CD4-positive, alpha-beta memory T cell (primary cell): ENCODE measurements at regions not wholly inside any gene's neighbourhood (a gene's known extent, or its start where the extent isn't known, plus 50 kb on each side); places are given as distances from the start of the nearest gene placed in this dataset.
"Not testable (repeated sequence)": the region's sequence is repeated elsewhere in the genome, so short reads cannot be mapped to it uniquely, and the experiment has no call there.

ENCODE experiments used
- CTCF ChIA-PET: fragments of 350-600 bp; sonication (Branson Sonifier 250); formaldehyde crosslinking; loops from one replicate; lab custom pipeline; 2021; ENCODE audit warnings: inconsistent platforms; ENCODE audit not compliant: partially characterized antibody; lab: Charles Lee
- POLR2A ChIA-PET: fragments of 350-600 bp; sonication (Branson Sonifier 250); formaldehyde crosslinking; loops from one replicate; lab custom pipeline; 2021; ENCODE audit not compliant: partially characterized antibody; lab: Charles Lee
- DNase-seq, 5 donors: peaks; one replicate each; pipeline versions ENCODE4 v3.0.0 to v3.0.0-alpha.2; 2020 to 2022; ENCODE audit warnings: mixed read lengths in 1 of 5
- H3K27ac ChIP-seq: one replicate; pipeline ENCODE4 v1.7.0; 2013; ENCODE audit warnings: low read depth, low read length
- H3K27me3 ChIP-seq: 2 replicates; pipeline ENCODE4 v1.7.0; 2013; ENCODE audit warnings: mild to moderate bottlenecking, low read length, moderate library complexity; ENCODE audit not compliant: insufficient read depth
- H3K36me3 ChIP-seq: 2 replicates; pipeline ENCODE4 v1.7.0; 2013; ENCODE audit warnings: mild to moderate bottlenecking, low read length, moderate library complexity; ENCODE audit not compliant: insufficient read depth
- H3K4me1 ChIP-seq: 2 replicates; pipeline ENCODE4 v1.7.0; 2013; ENCODE audit warnings: mild to moderate bottlenecking, low read length, moderate library complexity; ENCODE audit not compliant: insufficient read depth
- H3K4me3 ChIP-seq, 2 donors: one replicate each; pipeline ENCODE4 v1.7.0; 2013; ENCODE audit warnings: low read length in 2 of 2, mild to moderate bottlenecking in 1 of 2
- H3K9me3 ChIP-seq, 2 donors: one replicate each; pipeline ENCODE4 v1.7.0; 2013; ENCODE audit warnings: low read length in 2 of 2, control low read depth in 1 of 2; ENCODE audit not compliant: control insufficient read depth in 1 of 2
- H3K27ac Mint-ChIP-seq, 7 donors: one replicate each; pipeline ENCODE4 v1.8.0; 2020 to 2021; ENCODE audit warnings: mixed read lengths in 7 of 7, mild to moderate bottlenecking in 6 of 7, inconsistent platforms in 3 of 7, moderate library complexity in 3 of 7
- H3K27me3 Mint-ChIP-seq, 2 donors: one replicate each; pipeline ENCODE4 v1.8.0; 2020 to 2021; ENCODE audit warnings: mixed read lengths in 2 of 2
- H3K36me3 Mint-ChIP-seq, 2 donors: one replicate each; pipeline ENCODE4 v1.8.0; 2020 to 2021; ENCODE audit warnings: mixed read lengths in 2 of 2, inconsistent platforms in 1 of 2, mild to moderate bottlenecking in 1 of 2
- H3K4me1 Mint-ChIP-seq, 4 donors: one replicate each; pipeline ENCODE4 v1.8.0; 2020 to 2021; ENCODE audit warnings: mixed read lengths in 4 of 4, mild to moderate bottlenecking in 1 of 4
- H3K4me3 Mint-ChIP-seq, 8 donors: one replicate each; pipeline ENCODE4 v1.8.0; 2020 to 2021; ENCODE audit warnings: mixed read lengths in 8 of 8, mild to moderate bottlenecking in 7 of 8, moderate library complexity in 6 of 8, inconsistent platforms in 3 of 8
- H3K9me3 Mint-ChIP-seq, 8 donors: one replicate each; pipeline ENCODE4 v1.8.0; 2020 to 2021; ENCODE audit warnings: mixed read lengths in 8 of 8, mild to moderate bottlenecking in 5 of 8, inconsistent platforms in 3 of 8, moderate library complexity in 1 of 8
- intact Hi-C: fragments of 100-400 bp; cut with micrococcal nuclease; formaldehyde crosslinking; loops from one replicate; pipeline ENCODE4 v1.15.1; 2023

DNA sequence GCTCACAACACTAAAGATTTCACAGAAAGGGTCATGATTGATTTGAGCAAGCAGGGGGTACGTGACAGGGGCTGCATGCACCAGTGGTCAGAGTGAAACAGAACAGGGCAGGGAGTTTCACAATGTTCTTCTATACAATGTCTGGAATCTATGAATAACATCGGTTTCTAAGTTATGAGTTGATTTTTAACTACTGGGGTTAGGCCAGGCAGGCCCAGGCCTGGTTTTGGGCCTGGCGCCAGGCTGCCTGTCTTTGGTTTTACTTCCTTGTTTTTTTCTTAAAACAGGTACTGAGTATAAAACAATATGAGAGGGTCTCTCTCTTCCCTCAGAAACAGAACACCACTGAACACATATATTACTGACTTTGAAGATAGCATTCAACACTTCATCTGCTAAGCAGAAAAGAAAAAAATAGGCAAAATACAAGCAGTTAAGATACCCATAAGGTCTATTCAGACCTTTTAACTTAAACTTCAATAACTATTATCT is 355.0 kb upstream of the MAGEB16 start:
- POLR2A ChIA-PET, H3K4me1 ChIP-seq, H3K27ac ChIP-seq, H3K9me3 ChIP-seq, H3K4me3 ChIP-seq, H3K36me3 Mint-ChIP-seq, H3K27me3 Mint-ChIP-seq, H3K27me3 ChIP-seq, H3K27ac Mint-ChIP-seq, H3K4me3 Mint-ChIP-seq, intact Hi-C loops, H3K36me3 ChIP-seq, CTCF ChIA-PET, H3K9me3 Mint-ChIP-seq, H3K4me1 Mint-ChIP-seq: not testable (repeated sequence)
- peak in 1 of 5 donors; percentile 3 for DNase-seq

DNA sequence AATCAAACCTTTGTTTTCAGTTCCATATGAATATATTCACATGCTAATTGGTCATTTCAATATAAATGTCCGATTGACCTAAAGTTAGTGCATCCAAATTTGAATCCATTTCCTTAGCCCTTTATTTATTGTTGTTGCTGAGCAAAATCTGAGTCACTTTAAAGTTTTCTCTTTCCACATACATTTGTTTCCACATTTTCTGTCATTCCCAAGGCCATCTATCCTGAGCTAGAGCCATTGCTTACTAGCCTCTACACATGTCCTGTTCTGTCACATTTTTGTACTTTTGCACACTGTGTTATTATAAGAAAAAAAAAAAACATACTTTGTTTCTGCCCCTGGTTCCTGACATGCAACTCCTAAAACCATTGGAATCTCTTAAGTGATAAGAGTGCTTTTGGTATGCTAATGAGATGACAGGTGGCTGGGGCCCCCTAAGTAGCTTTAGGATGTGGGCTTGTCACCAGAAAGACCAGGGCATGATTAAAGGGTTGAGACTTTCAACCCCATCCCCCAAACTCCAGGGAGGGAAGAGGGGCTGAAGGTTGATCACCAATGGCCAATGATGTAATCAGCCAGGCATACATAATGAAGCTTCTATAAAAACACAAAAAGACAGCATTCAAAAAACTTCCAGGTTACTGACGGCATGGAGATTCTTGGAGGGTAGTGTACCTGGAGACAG is 353.3 kb upstream of the MAGEB16 start:
- CTCF ChIA-PET, result no interaction called here
- H3K27me3 ChIP-seq, result no peaks in the 10 kb centered on the region
- POLR2A ChIA-PET, result no interaction called here

DNA sequence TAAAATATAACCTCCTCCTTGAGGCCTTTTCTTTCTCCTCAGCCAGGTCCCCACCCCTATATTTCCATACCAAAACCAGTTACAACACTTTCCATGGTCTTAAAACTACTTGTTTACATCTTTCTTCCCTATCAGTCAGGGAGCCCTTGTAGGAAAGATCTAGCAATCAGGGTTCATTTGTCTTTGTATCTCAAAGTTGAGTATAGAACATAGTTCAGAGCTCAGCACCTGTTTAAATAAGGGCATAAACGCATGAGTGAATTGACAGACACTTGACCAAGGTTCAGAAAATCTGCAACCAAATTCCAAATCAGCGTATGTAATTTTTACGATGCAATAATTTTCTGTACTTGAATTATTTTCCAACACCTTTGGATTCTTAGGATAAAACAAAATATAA is 352.2 kb upstream of the MAGEB16 start:
- intact Hi-C loops, result no loop called here
- no peak overlapping the region for H3K4me3 Mint-ChIP-seq
- peaks cover 0 to 4% (median 0%) of the 10 kb centered on the region in 8 donors for H3K9me3 Mint-ChIP-seq
- Histone ChIP-seq H3K4me3 (no peak overlapping the region), H3K4me1 (no peaks in the 10 kb centered on the region), H3K27me3 (no peaks in the 10 kb centered on the region), H3K27ac (no peak overlapping the region), H3K36me3 (no peaks in the 10 kb centered on the region), H3K9me3 (no peaks in the 10 kb centered on the region)
- no peaks in the 10 kb centered on the region for H3K27me3 Mint-ChIP-seq
- no peak for DNase-seq
- POLR2A ChIA-PET, result no interaction called here
- CTCF ChIA-PET, result no interaction called here
- no peaks in the 10 kb centered on the region for H3K36me3 Mint-ChIP-seq
- H3K27ac Mint-ChIP-seq, result no peak overlapping the region
- no peaks in the 10 kb centered on the region for H3K4me1 Mint-ChIP-seq

More for the DNA sequence above, 353.3 kb upstream of the MAGEB16 start:
- no peaks in the 10 kb centered on the region for H3K4me1 ChIP-seq
- H3K36me3 ChIP-seq, result no peaks in the 10 kb centered on the region
- Mint-ChIP-seq H3K27me3 (no peaks in the 10 kb centered on the region), H3K27ac (no peak overlapping the region), H3K36me3 (no peaks in the 10 kb centered on the region), H3K4me3 (no peak overlapping the region), H3K9me3 (peaks cover 0 to 3% (median 0%) of the 10 kb centered on the region in 8 donors), H3K4me1 (no peaks in the 10 kb centered on the region)
- H3K27ac ChIP-seq, result no peak overlapping the region
- no peak overlapping the region for H3K4me3 ChIP-seq
- DNase-seq, result no peak
- H3K9me3 ChIP-seq, result no peaks in the 10 kb centered on the region
- intact Hi-C loops, result no loop called here

DNA sequence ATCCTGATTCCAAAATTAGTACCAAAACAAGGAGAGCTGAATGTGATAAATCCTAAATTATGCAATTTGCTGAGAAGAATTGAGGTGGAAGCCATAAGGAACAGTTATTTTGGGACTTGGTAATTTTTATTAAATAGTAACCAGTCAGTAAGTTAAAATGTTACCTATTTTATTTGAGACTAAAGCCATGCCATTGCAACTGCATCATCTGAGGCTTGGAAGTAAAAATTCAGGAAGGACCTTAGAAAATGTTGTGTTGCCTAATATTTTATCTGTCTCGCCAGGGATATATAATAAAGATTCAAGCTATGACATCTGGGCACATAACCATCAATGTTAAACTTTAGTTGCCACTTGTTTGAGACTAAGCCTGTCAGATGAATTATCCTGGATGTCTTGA is 341.3 kb upstream of the MAGEB16 start:
- Histone ChIP-seq H3K9me3 (no peaks in the 10 kb centered on the region), H3K4me3 (no peak overlapping the region), H3K27ac (no peak overlapping the region), H3K27me3 (no peaks in the 10 kb centered on the region), H3K4me1 (no peaks in the 10 kb centered on the region), H3K36me3 (no peaks in the 10 kb centered on the region)
- ChIA-PET CTCF (no interaction called here), POLR2A (no interaction called here)
- Mint-ChIP-seq H3K27ac (no peak overlapping the region), H3K36me3 (no peaks in the 10 kb centered on the region), H3K4me3 (no peak overlapping the region), H3K27me3 (no peaks in the 10 kb centered on the region), H3K4me1 (no peaks in the 10 kb centered on the region), H3K9me3 (peaks cover 0 to 11% (median 0%) of the 10 kb centered on the region in 8 donors)
- intact Hi-C loops, result no loop called here
- no peak for DNase-seq

DNA sequence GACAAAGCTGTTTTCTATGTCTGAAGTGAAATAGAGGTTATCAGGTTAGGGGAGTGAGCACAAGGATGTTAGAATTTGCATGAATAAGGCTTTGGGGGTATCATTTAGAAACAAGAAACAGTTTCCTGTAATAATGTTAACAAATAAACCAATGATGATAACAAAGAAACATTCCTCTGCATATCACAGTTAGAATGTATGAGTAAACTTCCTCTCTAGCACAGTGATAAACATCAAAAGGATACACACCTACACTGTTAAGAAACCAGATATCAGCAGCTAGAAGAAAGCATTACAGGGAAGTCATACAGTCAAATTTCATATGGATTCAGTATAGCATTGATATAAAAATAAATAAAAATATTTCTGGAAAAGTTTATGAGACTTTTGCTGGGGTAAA is 340.0 kb upstream of the MAGEB16 start:
- intact Hi-C loops, result no loop called here
- Histone ChIP-seq H3K4me3 (no peak overlapping the region), H3K27ac (no peak overlapping the region), H3K27me3 (no peaks in the 10 kb centered on the region), H3K4me1 (no peaks in the 10 kb centered on the region), H3K9me3 (no peaks in the 10 kb centered on the region), H3K36me3 (no peaks in the 10 kb centered on the region)
- Mint-ChIP-seq H3K27me3 (no peaks in the 10 kb centered on the region), H3K4me1 (no peaks in the 10 kb centered on the region), H3K4me3 (no peak overlapping the region), H3K9me3 (peaks cover 0 to 15% (median 0%) of the 10 kb centered on the region in 8 donors), H3K36me3 (no peaks in the 10 kb centered on the region), H3K27ac (no peak overlapping the region)
- ChIA-PET CTCF (no interaction called here), POLR2A (no interaction called here)
- no peak for DNase-seq

GRCh38 chrX:35461164-35461563 is 337.0 kb upstream of the MAGEB16 start:
- DNase-seq, result no peak
- Mint-ChIP-seq H3K27me3 (no peaks in the 10 kb centered on the region), H3K27ac (no peak overlapping the region), H3K4me1 (no peaks in the 10 kb centered on the region), H3K4me3 (no peak overlapping the region), H3K9me3 (peaks cover 0 to 21% (median 0%) of the 10 kb centered on the region in 8 donors), H3K36me3 (no peaks in the 10 kb centered on the region)
- no peak overlapping the region for H3K27ac ChIP-seq
- no peaks in the 10 kb centered on the region for H3K36me3 ChIP-seq
- H3K4me1 ChIP-seq, result no peaks in the 10 kb centered on the region
- H3K9me3 ChIP-seq, result no peaks in the 10 kb centered on the region
- ChIA-PET CTCF (no interaction called here), POLR2A (no interaction called here)
- H3K27me3 ChIP-seq, result no peaks in the 10 kb centered on the region
- intact Hi-C loops, result no loop called here
- no peak overlapping the region for H3K4me3 ChIP-seq

DNA sequence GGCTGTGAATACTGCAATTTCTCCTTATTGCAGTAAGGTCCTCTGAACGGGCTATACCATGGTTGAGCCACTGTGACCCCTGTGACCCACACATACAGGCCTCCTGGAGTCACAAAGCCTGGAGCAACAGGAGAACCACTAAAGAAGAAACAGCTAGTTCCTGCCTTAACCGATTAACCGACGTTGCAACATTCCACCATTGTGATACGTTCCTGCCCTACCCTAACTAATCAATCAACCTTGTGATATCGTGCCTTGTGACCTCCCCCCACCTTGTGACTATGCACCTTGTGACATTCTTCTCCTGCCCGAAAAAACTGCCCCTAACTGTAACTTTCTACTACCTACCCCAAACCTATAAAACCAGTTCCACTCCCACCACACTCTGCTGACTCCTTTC is 301.5 kb upstream of the MAGEB16 start:
- H3K4me3 ChIP-seq, H3K4me1 Mint-ChIP-seq, H3K4me3 Mint-ChIP-seq, H3K9me3 Mint-ChIP-seq, H3K27me3 ChIP-seq, H3K36me3 Mint-ChIP-seq, DNase-seq, intact Hi-C loops, H3K27ac Mint-ChIP-seq, CTCF ChIA-PET, H3K27me3 Mint-ChIP-seq, H3K27ac ChIP-seq, H3K36me3 ChIP-seq, POLR2A ChIA-PET, H3K4me1 ChIP-seq, H3K9me3 ChIP-seq: not testable (repeated sequence)
